B cell (primary cell): ENCODE measurements at regions not wholly inside any gene's neighbourhood (a gene's known extent, or its start where the extent isn't known, plus 50 kb on each side); places are given as distances from the start of the nearest gene placed in this dataset.

Experiments used
- ATAC-seq: fragments of 200-7000 bp; cut with Tn5 transposase; one replicate; pipeline ENCODE4 v1.10.0; 2021; ENCODE audit warnings: low read depth, mild to moderate bottlenecking, moderate number of reproducible peaks, moderate library complexity
- CTCF ChIA-PET: fragments of 350-600 bp; sonication (Branson Sonifier 250); formaldehyde crosslinking; loops from one replicate; lab custom pipeline; 2021; ENCODE audit warnings: antibody characterized with exemption, inconsistent platforms; lab: Charles Lee
- POLR2A ChIA-PET: fragments of 350-600 bp; sonication (Branson Sonifier 250); formaldehyde crosslinking; loops from one replicate; lab custom pipeline; 2021; ENCODE audit warnings: antibody characterized with exemption; lab: Charles Lee
- DNase-seq: peaks from one replicate; pipeline ENCODE4 v3.0.0; 2013
- H2AFZ ChIP-seq: 2 replicates; pipeline ENCODE4 v1.6.1; 2012; ENCODE audit warnings: mild to moderate bottlenecking, low read depth, low read length; ENCODE audit not compliant: insufficient read depth, poor library complexity, severe bottlenecking
- H3K27ac ChIP-seq, 2 donors: 1 replicate in 1 of 2; 2 replicates in 1 of 2; pipeline ENCODE4 v1.5.1; 2012 to 2013; ENCODE audit warnings: low read length in 2 of 2, mild to moderate bottlenecking in 2 of 2, moderate library complexity in 1 of 2
- H3K27me3 ChIP-seq, 4 experiments: fragments of 200-600 bp in 1 of 4; sonication (generic) in 1 of 4; replicated peaks in 1 of 4; 1 replicate in 2 of 4; 2 replicates in 2 of 4; pipeline versions ENCODE4 v1.6.1 to v1.7.0; 2013 to 2016; ENCODE audit warnings: low read length in 3 of 4, mild to moderate bottlenecking in 2 of 4, mixed read lengths in 1 of 4, moderate library complexity in 1 of 4; ENCODE audit not compliant: insufficient read depth in 4 of 4, control insufficient read depth in 3 of 4; ENCODE audit errors: control extremely low read depth in 1 of 4
- H3K36me3 ChIP-seq, 2 experiments: replicated peaks in 1 of 2; 1 replicate in 1 of 2; 2 replicates in 1 of 2; pipeline versions ENCODE4 v1.6.1 to v1.7.1; 2013; ENCODE audit warnings: low read length in 1 of 2; ENCODE audit not compliant: insufficient read depth in 2 of 2, control insufficient read depth in 1 of 2; ENCODE audit errors: control extremely low read depth in 1 of 2, extremely low read depth in 1 of 2
- H3K4me1 ChIP-seq, 2 donors: fragments of 200-600 bp in 1 of 2; sonication (generic) in 1 of 2; 1 replicate in 1 of 2; 2 replicates in 1 of 2; pipeline versions ENCODE4 v1.5.1 to v1.6.1; 2013 to 2017; ENCODE audit warnings: low read length in 2 of 2; ENCODE audit not compliant: control insufficient read depth in 2 of 2, insufficient read depth in 2 of 2
- H3K4me2 ChIP-seq: replicated peaks from 2 replicates; pipeline ENCODE3; 2012; ENCODE audit warnings: mild to moderate bottlenecking, low read depth, low read length; ENCODE audit not compliant: poor library complexity, severe bottlenecking
- H3K4me3 ChIP-seq, 5 experiments: fragments of 200-600 bp in 1 of 5; sonication (generic) in 1 of 5; 1 replicate in 3 of 5; 2 replicates in 2 of 5; pipeline versions ENCODE4 v1.5.1 to v1.7.0; 2011 to 2016; ENCODE audit warnings: low read length in 4 of 5, mild to moderate bottlenecking in 4 of 5, low read depth in 2 of 5, control low read depth in 1 of 5, moderate library complexity in 1 of 5; ENCODE audit not compliant: insufficient read depth in 1 of 5; ENCODE audit errors: control extremely low read depth in 1 of 5, extremely low read depth in 1 of 5
- H3K79me2 ChIP-seq: fragments of 200-600 bp; sonication (generic); one replicate; pipeline ENCODE4 v1.6.0; 2016; ENCODE audit warnings: low read length; ENCODE audit not compliant: control insufficient read depth, insufficient read depth
- H3K9ac ChIP-seq: fragments of 200-600 bp; sonication (generic); 2 replicates; pipeline ENCODE4 v1.6.1; 2017; ENCODE audit warnings: mild to moderate bottlenecking, low read length, moderate library complexity
- H3K9me3 ChIP-seq, 3 donors: one replicate each; pipeline versions ENCODE4 v1.6.1 to v1.7.1; 2013; ENCODE audit warnings: low read length in 2 of 3; ENCODE audit not compliant: control insufficient read depth in 2 of 3, insufficient read depth in 1 of 3; ENCODE audit errors: control extremely low read depth in 1 of 3
- H4K20me1 ChIP-seq: 2 replicates; pipeline ENCODE4 v1.6.0; 2012; ENCODE audit warnings: mild to moderate bottlenecking, low read length; ENCODE audit not compliant: insufficient read depth, control insufficient read depth, poor library complexity, severe bottlenecking
- H3K27ac Mint-ChIP-seq: one replicate; pipeline ENCODE4 v1.8.0; 2021; ENCODE audit warnings: mixed read lengths
- H3K27me3 Mint-ChIP-seq: one replicate; pipeline ENCODE4 v1.8.0; 2021; ENCODE audit warnings: mixed read lengths
- H3K4me1 Mint-ChIP-seq: one replicate; pipeline ENCODE4 v1.8.0; 2021; ENCODE audit warnings: mixed read lengths
- H3K4me3 Mint-ChIP-seq: one replicate; pipeline ENCODE4 v1.8.0; 2021; ENCODE audit warnings: mixed read lengths
- H3K9me3 Mint-ChIP-seq: one replicate; pipeline ENCODE4 v1.8.0; 2022; ENCODE audit warnings: mixed read lengths; ENCODE audit not compliant: insufficient read depth
- CTCF ChIP-seq: fragments of 200-600 bp; IDR thresholded peaks from one replicate; pipeline ENCODE4 v1.8.0; 2022; ENCODE audit warnings: antibody characterized with exemption, mild to moderate bottlenecking
- EZH2 ChIP-seq: IDR thresholded peaks from 2 replicates; pipeline ENCODE4 v1.6.1; 2012; ENCODE audit warnings: borderline replicate concordance, low read depth, mild to moderate bottlenecking, moderate library complexity, low read length; ENCODE audit not compliant: insufficient read depth, poor library complexity, severe bottlenecking
- WGBS: methylation state at CpG from one replicate; pipeline ENCODE4 v1.1.5; 2013; ENCODE audit warnings: missing lambda C conversion rate; ENCODE audit not compliant: insufficient coverage; 5-methylcytosine and 5-hydroxymethylcytosine counted together
- intact Hi-C: fragments of 100-400 bp; cut with micrococcal nuclease; formaldehyde crosslinking; loops from one replicate; pipeline ENCODE4 v1.10.0; 2022

- Histone ChIP-seq H3K27ac (no peak overlapping the region), H3K4me1 (no peaks in the 10 kb centered on the region), H3K4me2 (no peak overlapping the region), H2AFZ (no peak overlapping the region), H3K79me2 (no peaks in the 10 kb centered on the region), H3K9ac (no peak overlapping the region), H3K4me3 (no peak overlapping the region), H3K27me3 (peaks cover 0 to 3% (median under 1%) of the 10 kb centered on the region in 4 experiments), H3K36me3 (no peaks in the 10 kb centered on the region), H3K9me3 (peaks cover 0 to 2% (median 0%) of the 10 kb centered on the region in 3 donors), H4K20me1 (no peaks in the 10 kb centered on the region)
- ATAC-seq, result no peak
- Mint-ChIP-seq H3K27me3 (no peaks in the 10 kb centered on the region), H3K4me1 (no peaks in the 10 kb centered on the region), H3K9me3 (no peaks in the 10 kb centered on the region), H3K27ac (no peak overlapping the region), H3K4me3 (no peak overlapping the region)
- ChIA-PET POLR2A (no interaction called here), CTCF (no interaction called here)
- TF ChIP-seq CTCF (no peak), EZH2 (no peak)
- no peak for DNase-seq
- 83% methylated on average over 3 of the region's 3 CpGs for WGBS
- intact Hi-C loops, result no loop called here
Measured at GRCh38 chr15:23503980-23504379, 56.9 kb upstream of the GOLGA6L2 start.

GRCh38 chr15:23503576-23503975 lies 56.5 kb upstream of the GOLGA6L2 start:
- ChIA-PET CTCF (no interaction called here), POLR2A (no interaction called here)
- TF ChIP-seq EZH2 (no peak), CTCF (no peak)

More at GRCh38 chr15:23503576-23503975, 56.5 kb upstream of the GOLGA6L2 start:
- ATAC-seq, result no peak
- Histone ChIP-seq H3K27ac (no peak overlapping the region), H3K9me3 (peaks cover 0 to 2% (median 0%) of the 10 kb centered on the region in 3 donors), H3K27me3 (peaks cover 0 to 2% (median under 1%) of the 10 kb centered on the region in 4 experiments), H3K4me3 (no peak overlapping the region), H3K9ac (no peak overlapping the region), H3K4me1 (no peaks in the 10 kb centered on the region), H2AFZ (no peak overlapping the region), H3K36me3 (no peaks in the 10 kb centered on the region), H3K79me2 (no peaks in the 10 kb centered on the region), H3K4me2 (no peak overlapping the region), H4K20me1 (no peaks in the 10 kb centered on the region)
- intact Hi-C loops, result no loop called here
- Mint-ChIP-seq H3K9me3 (no peaks in the 10 kb centered on the region), H3K27ac (no peak overlapping the region), H3K4me3 (no peak overlapping the region), H3K4me1 (no peaks in the 10 kb centered on the region), H3K27me3 (no peaks in the 10 kb centered on the region)
- WGBS, result 100% methylated on average over 1 of the region's 4 CpGs
- DNase-seq, result no peak
